Muscle layer of colon (tissue), 2 donors: ENCODE measurements at regions not wholly inside any gene's neighbourhood (a gene's known extent, or its start where the extent isn't known, plus 50 kb on each side); places are given as distances from the start of the nearest gene placed in this dataset.

Experiments
- H3K27ac ChIP-seq: one replicate; pipeline ENCODE4 v1.7.0; 2013; ENCODE audit warnings: low read depth, mild to moderate bottlenecking, low read length, moderate library complexity
- H3K27me3 ChIP-seq, 2 donors: one replicate each; pipeline ENCODE4 v1.7.0; 2013; ENCODE audit warnings: low read length in 2 of 2, mild to moderate bottlenecking in 2 of 2; ENCODE audit not compliant: insufficient read depth in 2 of 2, control insufficient read depth in 1 of 2
- H3K36me3 ChIP-seq: one replicate; pipeline ENCODE4 v1.7.0; 2013; ENCODE audit warnings: mild to moderate bottlenecking, low read length; ENCODE audit not compliant: insufficient read depth
- H3K4me1 ChIP-seq: one replicate; pipeline ENCODE4 v1.7.0; 2013; ENCODE audit warnings: mild to moderate bottlenecking, low read length; ENCODE audit not compliant: insufficient read depth
- H3K4me3 ChIP-seq, 2 donors: one replicate each; pipeline ENCODE4 v1.7.0; 2013; ENCODE audit warnings: low read length in 2 of 2, low read depth in 1 of 2, mild to moderate bottlenecking in 1 of 2, moderate library complexity in 1 of 2
- H3K9ac ChIP-seq: one replicate; pipeline ENCODE4 v1.7.0; 2013; ENCODE audit warnings: low read length
- H3K9me3 ChIP-seq: one replicate; pipeline ENCODE4 v1.7.0; 2013; ENCODE audit warnings: mild to moderate bottlenecking, low read length
- donor health status: abdominal sarcoma.
- donor health status: Adenocarcinoma of cecum.

GRCh38 chr13:85413664-85414063 lies 385.6 kb downstream of the SLITRK6 start:
- H3K4me1 ChIP-seq, result no peaks in the 10 kb centered on the region
- H3K9me3 ChIP-seq, result no peaks in the 10 kb centered on the region
- no peak overlapping the region for H3K4me3 ChIP-seq
- no peak overlapping the region for H3K9ac ChIP-seq
- H3K27ac ChIP-seq, result no peak overlapping the region
- H3K27me3 ChIP-seq, result no peaks in the 10 kb centered on the region
- no peaks in the 10 kb centered on the region for H3K36me3 ChIP-seq

- Histone ChIP-seq H3K27me3 (no peaks in the 10 kb centered on the region), H3K4me3 (no peak overlapping the region), H3K27ac (no peak overlapping the region), H3K9ac (no peak overlapping the region), H3K9me3 (no peaks in the 10 kb centered on the region), H3K36me3 (no peaks in the 10 kb centered on the region), H3K4me1 (no peaks in the 10 kb centered on the region)
Observed at GRCh38 chr13:85412448-85412847, 386.8 kb downstream of the SLITRK6 start.

- Histone ChIP-seq H3K27me3 (no peaks in the 10 kb centered on the region), H3K4me1 (no peaks in the 10 kb centered on the region), H3K9me3 (no peaks in the 10 kb centered on the region), H3K36me3 (no peaks in the 10 kb centered on the region), H3K27ac (no peak overlapping the region), H3K9ac (no peak overlapping the region), H3K4me3 (no peak overlapping the region)
Observed at GRCh38 chr13:85411591-85411990, 387.6 kb downstream of the SLITRK6 start.

GRCh38 chr13:85408415-85408814 lies 390.8 kb downstream of the SLITRK6 start:
- Histone ChIP-seq H3K4me1 (no peaks in the 10 kb centered on the region), H3K36me3 (no peaks in the 10 kb centered on the region), H3K4me3 (no peak overlapping the region), H3K9ac (no peak overlapping the region), H3K27me3 (no peaks in the 10 kb centered on the region), H3K9me3 (no peaks in the 10 kb centered on the region), H3K27ac (no peak overlapping the region)

GRCh38 chr13:85406269-85406975 lies 392.8 kb downstream of the SLITRK6 start:
- H3K9me3 ChIP-seq, result no peaks in the 10 kb centered on the region

GRCh38 chr13:85405316-85405897 lies 393.8 kb downstream of the SLITRK6 start:
- H3K27me3 ChIP-seq, result no peaks in the 10 kb centered on the region
- no peak overlapping the region for H3K4me3 ChIP-seq
- no peaks in the 10 kb centered on the region for H3K4me1 ChIP-seq
- no peaks in the 10 kb centered on the region for H3K36me3 ChIP-seq
- no peak overlapping the region for H3K9ac ChIP-seq
- no peak overlapping the region for H3K27ac ChIP-seq
- H3K9me3 ChIP-seq, result no peaks in the 10 kb centered on the region

More at GRCh38 chr13:85406269-85406975, 392.8 kb downstream of the SLITRK6 start:
- Histone ChIP-seq H3K9ac (no peak overlapping the region), H3K27ac (no peak overlapping the region), H3K27me3 (no peaks in the 10 kb centered on the region), H3K4me3 (no peak overlapping the region), H3K36me3 (no peaks in the 10 kb centered on the region), H3K4me1 (no peaks in the 10 kb centered on the region)

GRCh38 chr13:85386424-85386823 lies 412.8 kb downstream of the SLITRK6 start:
- H3K27me3 ChIP-seq, result no peaks in the 10 kb centered on the region

GRCh38 chr13:85383291-85383690 lies 415.9 kb downstream of the SLITRK6 start:
- no peaks in the 10 kb centered on the region for H3K9me3 ChIP-seq
- H3K27me3 ChIP-seq, result no peaks in the 10 kb centered on the region
- H3K36me3 ChIP-seq, result no peaks in the 10 kb centered on the region
- H3K27ac ChIP-seq, result no peak overlapping the region
- no peak overlapping the region for H3K9ac ChIP-seq
- no peak overlapping the region for H3K4me3 ChIP-seq
- H3K4me1 ChIP-seq, result no peaks in the 10 kb centered on the region

More at GRCh38 chr13:85386424-85386823, 412.8 kb downstream of the SLITRK6 start:
- no peaks in the 10 kb centered on the region for H3K36me3 ChIP-seq
- H3K4me1 ChIP-seq, result no peaks in the 10 kb centered on the region
- no peak overlapping the region for H3K4me3 ChIP-seq
- H3K27ac ChIP-seq, result no peak overlapping the region
- no peak overlapping the region for H3K9ac ChIP-seq
- no peaks in the 10 kb centered on the region for H3K9me3 ChIP-seq

- Histone ChIP-seq H3K9me3 (no peaks in the 10 kb centered on the region), H3K4me3 (no peak overlapping the region), H3K27me3 (no peaks in the 10 kb centered on the region), H3K9ac (no peak overlapping the region), H3K36me3 (no peaks in the 10 kb centered on the region), H3K4me1 (no peaks in the 10 kb centered on the region), H3K27ac (no peak overlapping the region)
Observed at GRCh38 chr13:85381082-85381481, 418.1 kb downstream of the SLITRK6 start.

- Histone ChIP-seq H3K27me3 (no peaks in the 10 kb centered on the region), H3K9me3 (no peaks in the 10 kb centered on the region), H3K4me3 (no peak overlapping the region), H3K36me3 (no peaks in the 10 kb centered on the region), H3K27ac (no peak overlapping the region), H3K9ac (no peak overlapping the region), H3K4me1 (no peaks in the 10 kb centered on the region)
Observed at GRCh38 chr13:85379991-85380390, 419.2 kb downstream of the SLITRK6 start.

GRCh38 chr13:85379433-85379832 lies 419.8 kb downstream of the SLITRK6 start:
- H3K36me3 ChIP-seq, result no peaks in the 10 kb centered on the region
- no peaks in the 10 kb centered on the region for H3K4me1 ChIP-seq
- no peak overlapping the region for H3K4me3 ChIP-seq
- no peak overlapping the region for H3K27ac ChIP-seq
- no peaks in the 10 kb centered on the region for H3K27me3 ChIP-seq
- no peaks in the 10 kb centered on the region for H3K9me3 ChIP-seq
- no peak overlapping the region for H3K9ac ChIP-seq

- H3K27me3 ChIP-seq, result no peaks in the 10 kb centered on the region
- H3K4me3 ChIP-seq, result no peak overlapping the region
- H3K27ac ChIP-seq, result no peak overlapping the region
- no peaks in the 10 kb centered on the region for H3K4me1 ChIP-seq
- no peaks in the 10 kb centered on the region for H3K36me3 ChIP-seq
- no peak overlapping the region for H3K9ac ChIP-seq
- no peaks in the 10 kb centered on the region for H3K9me3 ChIP-seq
Observed at GRCh38 chr13:85377783-85378182, 421.4 kb downstream of the SLITRK6 start.
